GM12878 (cell line): ENCODE measurements at regions not wholly inside any gene's neighbourhood (a gene's known extent, or its start where the extent isn't known, plus 50 kb on each side); places are given as distances from the start of the nearest gene placed in this dataset.

ENCODE experiments used
- ATAC-seq: fragments of 200-7000 bp; cut with Tn5 transposase; 3 replicates; pipeline ENCODE4 v1.9.1; 2020; ENCODE audit warnings: mild to moderate bottlenecking, moderate library complexity
- BruUV-seq: library from RNA; stranded (reverse); fragments of 400-500 nt; replicated peaks from 2 replicates; lab custom pipeline; 2021; lab: Mats Ljungman, UMichigan
- CTCF ChIA-PET: fragments of 300-600 bp; sonication (Branson Sonifier 250); formaldehyde crosslinking; extraction: SDS; loops from one replicate; lab custom pipeline; 2021; ENCODE audit warnings: inconsistent platforms; lab: Yijun Ruan, JAX
- POLR2A ChIA-PET: fragments of 350-600 bp; formaldehyde crosslinking; extraction: SDS; loops from one replicate; lab custom pipeline; 2021; ENCODE audit warnings: inconsistent platforms; lab: Charles Lee
- RAD21 ChIA-PET: fragments of 300-600 bp; sonication (Branson Sonifier 250); formaldehyde crosslinking; loops from one replicate; lab custom pipeline; 2023; ENCODE audit warnings: antibody characterized with exemption; ENCODE audit not compliant: unreplicated experiment; lab: Charles Lee
- SMC1A ChIA-PET: fragments of 300-600 bp; sonication (Branson Sonifier 250); formaldehyde crosslinking; loops from one replicate; lab custom pipeline; 2023; ENCODE audit not compliant: unreplicated experiment, uncharacterized antibody; lab: Charles Lee
- DNase-seq: peaks from one replicate; pipeline ENCODE4 v3.0.0-alpha.2; 2011; ENCODE audit warnings: low read depth, low spot score
- FAIRE-seq: peaks from 3 replicates; lab custom pipeline; 2011; peaks lifted over from hg19 to GRCh38; lab: Jason Lieb, UNC
- H2AFZ ChIP-seq: 2 replicates; pipeline ENCODE4 v1.6.0; 2011; ENCODE audit warnings: low read depth, low read length, control low read depth; ENCODE audit not compliant: control insufficient read depth
- H3K27ac ChIP-seq: 2 replicates; pipeline ENCODE4 v1.5.1; 2011; ENCODE audit warnings: control low read depth; ENCODE audit not compliant: control insufficient read depth, insufficient read depth
- H3K27me3 ChIP-seq, 2 experiments: replicated peaks in 1 of 2; 2 replicates each; pipeline versions ENCODE4 v1.6.0 to v1.6.1; 2011; ENCODE audit warnings: low read length in 1 of 2; ENCODE audit not compliant: control insufficient read depth in 2 of 2, insufficient read depth in 2 of 2
- H3K36me3 ChIP-seq, 2 experiments: 2 replicates each; pipeline ENCODE4 v1.5.1; 2011; ENCODE audit warnings: low read length in 1 of 2; ENCODE audit not compliant: control insufficient read depth in 2 of 2, insufficient read depth in 2 of 2
- H3K4me1 ChIP-seq: 2 replicates; pipeline ENCODE4 v1.6.1; 2011; ENCODE audit warnings: mild to moderate bottlenecking, low read length, moderate library complexity, mixed read lengths; ENCODE audit not compliant: control insufficient read depth, insufficient read depth
- H3K4me2 ChIP-seq: 2 replicates; pipeline ENCODE4 v1.6.0; 2011; ENCODE audit warnings: control low read depth; ENCODE audit not compliant: control insufficient read depth, insufficient read depth
- H3K4me3 ChIP-seq: fragments of 200-600 bp; sonication (generic); 2 replicates; pipeline ENCODE4 v1.5.1; 2016
- H3K79me2 ChIP-seq: 2 replicates; pipeline ENCODE4 v1.6.0; 2011; ENCODE audit warnings: low read length; ENCODE audit not compliant: control insufficient read depth, insufficient read depth
- H3K9ac ChIP-seq: 2 replicates; pipeline ENCODE4 v1.8.0; 2011; ENCODE audit warnings: low read length, control low read depth, mixed read lengths; ENCODE audit not compliant: control insufficient read depth, insufficient read depth
- H3K9me3 ChIP-seq: replicated peaks from 3 replicates; pipeline ENCODE4 v1.5.1; 2011; ENCODE audit warnings: mild to moderate bottlenecking, low read length; ENCODE audit not compliant: control insufficient read depth, insufficient read depth
- H4K20me1 ChIP-seq: 2 replicates; pipeline ENCODE4 v1.6.0; 2011; ENCODE audit not compliant: control insufficient read depth, insufficient read depth
- ATF7 ChIP-seq: fragments of 450-650 bp; IDR thresholded peaks from 2 replicates; pipeline ENCODE4 v1.6.1; 2016; ENCODE audit warnings: low read depth, mild to moderate bottlenecking
- BRCA1 ChIP-seq: IDR thresholded peaks from 2 replicates; pipeline ENCODE4 v1.6.1; 2011; ENCODE audit warnings: low read depth, low read length, improper control_type of control experiment
- CBFB ChIP-seq: IDR thresholded peaks from 2 replicates; pipeline ENCODE4 v1.6.1; 2016; ENCODE audit warnings: antibody characterized with exemption, low read depth
- MTA3 ChIP-seq: IDR thresholded peaks from 2 replicates; pipeline ENCODE4 v1.6.1; 2012; ENCODE audit warnings: low read length, inconsistent platforms, borderline replicate concordance
- MXI1 ChIP-seq: fragments of 150-350 bp; IDR thresholded peaks from 2 replicates; pipeline ENCODE4 v1.6.1; 2011; ENCODE audit warnings: low read depth, mild to moderate bottlenecking, inconsistent platforms, low read length, improper control_type of control experiment
- RFX5 ChIP-seq: IDR thresholded peaks from 2 replicates; pipeline ENCODE4 v1.6.1; 2011; ENCODE audit warnings: low read depth, low read length, improper control_type of control experiment
- RUNX3 ChIP-seq: IDR thresholded peaks from 2 replicates; pipeline ENCODE4 v1.6.1; 2012; ENCODE audit warnings: low read length, inconsistent platforms
- SP1 ChIP-seq: IDR thresholded peaks from one replicate; pipeline ENCODE4 v1.6.1; 2011; ENCODE audit warnings: low read depth, low read length
- SRF ChIP-seq, 2 experiments: IDR thresholded peaks; 2 replicates each; pipeline ENCODE4 v1.6.1; 2011; ENCODE audit warnings: low read depth in 2 of 2, low read length in 2 of 2, mild to moderate bottlenecking in 1 of 2, moderate library complexity in 1 of 2
- ZZZ3 ChIP-seq: IDR thresholded peaks from 2 replicates; pipeline ENCODE4 v1.6.1; 2011; ENCODE audit warnings: low read depth; ENCODE audit not compliant: control insufficient read depth, insufficient read length
- WGBS: methylation state at CpG from one replicate; pipeline ENCODE4 v1.1.6; 2016; ENCODE audit warnings: low lambda C conversion rate; ENCODE audit not compliant: insufficient replicate concordance, insufficient coverage; ENCODE audit errors: missing lambda C conversion rate; 5-methylcytosine and 5-hydroxymethylcytosine counted together
- in situ Hi-C: fragments of 300-500 bp; cut with MboI; formaldehyde crosslinking; loops from 9 replicates; pipeline ENCODE4 v1.14.3; 2018; ENCODE audit warnings: mixed read lengths
- intact Hi-C: fragments of 100-400 bp; cut with micrococcal nuclease; formaldehyde crosslinking; loops from one replicate; pipeline ENCODE4 v1.14.2; 2022; ENCODE audit not compliant: unreplicated experiment
- TF ChIP-seq, protein P1 (sequence below): IDR thresholded peaks from 2 replicates; pipeline ENCODE4 v1.6.1; 2011; ENCODE audit warnings: borderline replicate concordance, low read depth, mild to moderate bottlenecking, moderate library complexity, mixed read lengths, low read length; ENCODE audit not compliant: insufficient read depth; ENCODE audit errors: extremely low read length
- TF ChIP-seq, protein P2 (sequence below): fragments of 450-650 bp; IDR thresholded peaks from 2 replicates; pipeline ENCODE4 v1.6.1; 2017; ENCODE audit warnings: borderline replicate concordance
- TF ChIP-seq, protein P3 (sequence below): fragments of 450-650 bp; IDR thresholded peaks from 2 replicates; pipeline ENCODE4 v1.6.1; 2017; ENCODE audit warnings: mild to moderate bottlenecking, moderate library complexity
- TF ChIP-seq, protein P4 (sequence below): fragments of 450-650 bp; IDR thresholded peaks from 2 replicates; pipeline ENCODE4 v1.6.1; 2016; ENCODE audit warnings: mild to moderate bottlenecking, moderate library complexity, borderline replicate concordance

DNA sequence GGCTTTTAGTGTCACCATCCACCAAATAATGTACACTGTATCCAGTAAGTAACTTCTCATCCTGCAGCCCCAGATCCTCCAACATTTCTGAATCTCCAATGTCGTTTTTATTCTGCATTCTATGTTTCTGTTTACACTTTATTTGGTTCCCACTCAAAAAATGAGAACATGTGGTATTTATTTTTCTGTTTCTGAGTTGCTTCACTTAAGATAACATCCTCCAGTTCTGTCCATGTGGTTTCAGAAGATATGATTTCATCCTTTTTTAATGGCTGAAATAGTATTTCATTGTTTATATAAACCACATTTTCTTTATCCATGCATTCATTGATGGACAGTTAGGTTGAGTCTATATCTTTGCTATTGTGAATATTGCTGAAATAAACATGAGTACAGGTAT, 677.3 kb upstream of the FTMT start:
- H2AFZ ChIP-seq: no peak overlapping the region
- no peak overlapping the region for H3K27ac ChIP-seq
- H3K4me3 ChIP-seq: no peak overlapping the region
- CTCF ChIA-PET: no interaction called here
- no peak overlapping the region for H3K9ac ChIP-seq
- no peak overlapping the region for H3K4me2 ChIP-seq
- no TSS peak for BruUV-seq
- intact Hi-C loops: no loop called here
- in situ Hi-C loops: no loop called here
- DNase-seq (no peak), FAIRE-seq (no peak), ATAC-seq (no peak)
- WGBS: 0% methylated on average over 1 of the region's 1 CpG
- SMC1A ChIA-PET: no interaction called here
- no peaks in the 10 kb centered on the region for H4K20me1 ChIP-seq
- no peaks in the 10 kb centered on the region for H3K79me2 ChIP-seq
- RAD21 ChIA-PET: no interaction called here
- no peaks in the 10 kb centered on the region for H3K27me3 ChIP-seq
- POLR2A ChIA-PET: no interaction called here
- no peaks in the 10 kb centered on the region for H3K36me3 ChIP-seq
- H3K4me1 ChIP-seq: no peaks in the 10 kb centered on the region
- H3K9me3 ChIP-seq: no peaks in the 10 kb centered on the region
- TF ChIP-seq RUNX3 (no peak), SRF (IDR thresholded peaks at IDR 0.05; ENCODE audit: low read depth in 2 of 2, low read length in 2 of 2) (no peak), SP1 (no peak), MXI1 (no peak), RFX5 (no peak), ATF7 (no peak), BRCA1 (no peak), MTA3 (no peak), CBFB (no peak), ZZZ3 (no peak)
- TF ChIP-seq, protein P1, sequence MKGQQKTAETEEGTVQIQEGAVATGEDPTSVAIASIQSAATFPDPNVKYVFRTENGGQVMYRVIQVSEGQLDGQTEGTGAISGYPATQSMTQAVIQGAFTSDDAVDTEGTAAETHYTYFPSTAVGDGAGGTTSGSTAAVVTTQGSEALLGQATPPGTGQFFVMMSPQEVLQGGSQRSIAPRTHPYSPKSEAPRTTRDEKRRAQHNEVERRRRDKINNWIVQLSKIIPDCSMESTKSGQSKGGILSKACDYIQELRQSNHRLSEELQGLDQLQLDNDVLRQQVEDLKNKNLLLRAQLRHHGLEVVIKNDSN: no peak
- TF ChIP-seq, protein P2, sequence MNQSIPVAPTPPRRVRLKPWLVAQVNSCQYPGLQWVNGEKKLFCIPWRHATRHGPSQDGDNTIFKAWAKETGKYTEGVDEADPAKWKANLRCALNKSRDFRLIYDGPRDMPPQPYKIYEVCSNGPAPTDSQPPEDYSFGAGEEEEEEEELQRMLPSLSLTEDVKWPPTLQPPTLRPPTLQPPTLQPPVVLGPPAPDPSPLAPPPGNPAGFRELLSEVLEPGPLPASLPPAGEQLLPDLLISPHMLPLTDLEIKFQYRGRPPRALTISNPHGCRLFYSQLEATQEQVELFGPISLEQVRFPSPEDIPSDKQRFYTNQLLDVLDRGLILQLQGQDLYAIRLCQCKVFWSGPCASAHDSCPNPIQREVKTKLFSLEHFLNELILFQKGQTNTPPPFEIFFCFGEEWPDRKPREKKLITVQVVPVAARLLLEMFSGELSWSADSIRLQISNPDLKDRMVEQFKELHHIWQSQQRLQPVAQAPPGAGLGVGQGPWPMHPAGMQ: no peak
- TF ChIP-seq, protein P3, sequence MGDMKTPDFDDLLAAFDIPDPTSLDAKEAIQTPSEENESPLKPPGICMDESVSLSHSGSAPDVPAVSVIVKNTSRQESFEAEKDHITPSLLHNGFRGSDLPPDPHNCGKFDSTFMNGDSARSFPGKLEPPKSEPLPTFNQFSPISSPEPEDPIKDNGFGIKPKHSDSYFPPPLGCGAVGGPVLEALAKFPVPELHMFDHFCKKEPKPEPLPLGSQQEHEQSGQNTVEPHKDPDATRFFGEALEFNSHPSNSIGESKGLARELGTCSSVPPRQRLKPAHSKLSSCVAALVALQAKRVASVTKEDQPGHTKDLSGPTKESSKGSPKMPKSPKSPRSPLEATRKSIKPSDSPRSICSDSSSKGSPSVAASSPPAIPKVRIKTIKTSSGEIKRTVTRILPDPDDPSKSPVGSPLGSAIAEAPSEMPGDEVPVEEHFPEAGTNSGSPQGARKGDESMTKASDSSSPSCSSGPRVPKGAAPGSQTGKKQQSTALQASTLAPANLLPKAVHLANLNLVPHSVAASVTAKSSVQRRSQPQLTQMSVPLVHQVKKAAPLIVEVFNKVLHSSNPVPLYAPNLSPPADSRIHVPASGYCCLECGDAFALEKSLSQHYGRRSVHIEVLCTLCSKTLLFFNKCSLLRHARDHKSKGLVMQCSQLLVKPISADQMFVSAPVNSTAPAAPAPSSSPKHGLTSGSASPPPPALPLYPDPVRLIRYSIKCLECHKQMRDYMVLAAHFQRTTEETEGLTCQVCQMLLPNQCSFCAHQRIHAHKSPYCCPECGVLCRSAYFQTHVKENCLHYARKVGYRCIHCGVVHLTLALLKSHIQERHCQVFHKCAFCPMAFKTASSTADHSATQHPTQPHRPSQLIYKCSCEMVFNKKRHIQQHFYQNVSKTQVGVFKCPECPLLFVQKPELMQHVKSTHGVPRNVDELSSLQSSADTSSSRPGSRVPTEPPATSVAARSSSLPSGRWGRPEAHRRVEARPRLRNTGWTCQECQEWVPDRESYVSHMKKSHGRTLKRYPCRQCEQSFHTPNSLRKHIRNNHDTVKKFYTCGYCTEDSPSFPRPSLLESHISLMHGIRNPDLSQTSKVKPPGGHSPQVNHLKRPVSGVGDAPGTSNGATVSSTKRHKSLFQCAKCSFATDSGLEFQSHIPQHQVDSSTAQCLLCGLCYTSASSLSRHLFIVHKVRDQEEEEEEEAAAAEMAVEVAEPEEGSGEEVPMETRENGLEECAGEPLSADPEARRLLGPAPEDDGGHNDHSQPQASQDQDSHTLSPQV: no peak
- TF ChIP-seq, protein P4, sequence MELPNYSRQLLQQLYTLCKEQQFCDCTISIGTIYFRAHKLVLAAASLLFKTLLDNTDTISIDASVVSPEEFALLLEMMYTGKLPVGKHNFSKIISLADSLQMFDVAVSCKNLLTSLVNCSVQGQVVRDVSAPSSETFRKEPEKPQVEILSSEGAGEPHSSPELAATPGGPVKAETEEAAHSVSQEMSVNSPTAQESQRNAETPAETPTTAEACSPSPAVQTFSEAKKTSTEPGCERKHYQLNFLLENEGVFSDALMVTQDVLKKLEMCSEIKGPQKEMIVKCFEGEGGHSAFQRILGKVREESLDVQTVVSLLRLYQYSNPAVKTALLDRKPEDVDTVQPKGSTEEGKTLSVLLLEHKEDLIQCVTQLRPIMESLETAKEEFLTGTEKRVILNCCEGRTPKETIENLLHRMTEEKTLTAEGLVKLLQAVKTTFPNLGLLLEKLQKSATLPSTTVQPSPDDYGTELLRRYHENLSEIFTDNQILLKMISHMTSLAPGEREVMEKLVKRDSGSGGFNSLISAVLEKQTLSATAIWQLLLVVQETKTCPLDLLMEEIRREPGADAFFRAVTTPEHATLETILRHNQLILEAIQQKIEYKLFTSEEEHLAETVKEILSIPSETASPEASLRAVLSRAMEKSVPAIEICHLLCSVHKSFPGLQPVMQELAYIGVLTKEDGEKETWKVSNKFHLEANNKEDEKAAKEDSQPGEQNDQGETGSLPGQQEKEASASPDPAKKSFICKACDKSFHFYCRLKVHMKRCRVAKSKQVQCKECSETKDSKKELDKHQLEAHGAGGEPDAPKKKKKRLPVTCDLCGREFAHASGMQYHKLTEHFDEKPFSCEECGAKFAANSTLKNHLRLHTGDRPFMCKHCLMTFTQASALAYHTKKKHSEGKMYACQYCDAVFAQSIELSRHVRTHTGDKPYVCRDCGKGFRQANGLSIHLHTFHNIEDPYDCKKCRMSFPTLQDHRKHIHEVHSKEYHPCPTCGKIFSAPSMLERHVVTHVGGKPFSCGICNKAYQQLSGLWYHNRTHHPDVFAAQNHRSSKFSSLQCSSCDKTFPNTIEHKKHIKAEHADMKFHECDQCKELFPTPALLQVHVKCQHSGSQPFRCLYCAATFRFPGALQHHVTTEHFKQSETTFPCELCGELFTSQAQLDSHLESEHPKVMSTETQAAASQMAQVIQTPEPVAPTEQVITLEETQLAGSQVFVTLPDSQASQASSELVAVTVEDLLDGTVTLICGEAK: no peak
